ENCODE measurements at regions not wholly inside any gene's neighbourhood (a gene's known extent, or its start where the extent isn't known, plus 50 kb on each side); places are given as distances from the start of the nearest gene placed in this dataset.

DNA sequence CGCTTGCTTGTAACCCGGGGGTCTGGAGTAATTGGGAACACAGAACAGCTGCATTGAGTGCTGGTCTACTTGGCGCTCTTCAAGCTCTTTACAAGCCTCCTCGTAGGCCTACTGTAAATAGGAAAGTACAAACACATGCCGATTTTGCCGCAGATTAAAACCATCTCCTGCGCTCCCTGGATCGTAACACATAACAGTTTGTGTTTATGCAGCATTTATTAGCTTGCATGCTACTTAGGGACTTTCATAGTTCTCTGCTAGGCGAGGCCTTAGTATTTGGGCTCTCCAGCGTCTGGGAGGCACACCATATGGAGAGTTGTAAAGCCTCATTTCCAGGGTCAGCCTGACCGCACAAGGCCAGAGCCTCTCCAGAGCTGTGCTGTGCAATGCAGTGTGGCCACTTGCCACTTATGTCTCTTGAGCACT is 84.0 kb upstream of the HAAO start:
- peak overlapping the region; percentile 56 for H2AFZ ChIP-seq
- WGBS, 2 experiments (ENCODE audit: low coverage in 1 of 2, low lambda C conversion rate in 2 of 2, missing lambda C conversion rate in 2 of 2): 44% methylated on average over 11 of the region's 11 CpGs
- in situ Hi-C loops (cut with MboI): no loop called here

DNA sequence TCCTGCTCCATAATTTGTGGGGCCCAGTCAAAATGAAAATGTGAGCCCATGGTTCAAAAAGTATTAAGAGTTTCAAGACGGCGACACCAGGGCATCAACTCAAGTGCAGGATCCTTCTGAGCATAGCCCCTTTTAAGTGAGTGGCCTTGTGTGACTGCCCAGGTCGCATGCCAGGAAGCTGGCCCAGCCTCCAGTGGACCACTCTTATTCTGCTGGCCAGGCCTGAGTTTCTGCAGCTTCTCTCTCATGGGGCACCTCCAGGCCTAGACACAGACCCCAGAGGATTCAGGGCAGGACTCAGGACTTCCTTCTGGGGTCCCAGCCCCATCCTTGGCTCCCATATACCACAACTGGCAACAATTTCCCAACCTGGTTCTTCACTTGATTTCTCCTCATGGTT is 83.5 kb upstream of the HAAO start:
- DNase-seq: no peak
- Histone ChIP-seq H2AFZ (peak overlapping the region; percentile 56), H3K4me2 (ENCODE audit: unreplicated experiment) (no peak overlapping the region), H3K27ac (no peak overlapping the region), H3K4me3 (no peak overlapping the region), H3K9ac (no peak overlapping the region), H3K9me2 (ENCODE audit: insufficient read depth) (no peaks in the 10 kb centered on the region), H4K20me1 (ENCODE audit: insufficient read depth) (no peaks in the 10 kb centered on the region), H3K4me1 (ENCODE audit: insufficient read depth) (peaks cover 23% of the 10 kb centered on the region), H3K36me3 (ENCODE audit: low read depth) (no peaks in the 10 kb centered on the region), H3K27me3 (replicated peaks; ENCODE audit: insufficient read depth) (no peaks in the 10 kb centered on the region), H3F3A (ENCODE audit: insufficient read depth) (peaks cover 17% of the 10 kb centered on the region), H3K9me3 (ENCODE audit: low read depth) (no peaks in the 10 kb centered on the region), H3K79me2 (ENCODE audit: insufficient read depth) (no peaks in the 10 kb centered on the region)
- no peak for TF ChIP-seq EZH2 (IDR thresholded peaks at IDR 0.05; ENCODE audit: insufficient read depth, poor library complexity, severe bottlenecking)
- TF ChIP-seq EZH2phosphoT487 (IDR thresholded peaks at IDR 0.05; ENCODE audit: insufficient read depth, low read depth): no peak
- WGBS, 2 experiments (ENCODE audit: low coverage in 1 of 2, low lambda C conversion rate in 2 of 2, missing lambda C conversion rate in 2 of 2): 71 to 73% methylated on average over 3 of the region's 3 CpGs
- in situ Hi-C loops (cut with MboI): no loop called here

More for the DNA sequence above, 84.0 kb upstream of the HAAO start:
- Histone ChIP-seq H3K9me2 (ENCODE audit: insufficient read depth) (no peaks in the 10 kb centered on the region), H3K36me3 (ENCODE audit: low read depth) (no peaks in the 10 kb centered on the region), H3F3A (ENCODE audit: insufficient read depth) (peaks cover 19% of the 10 kb centered on the region), H3K9me3 (ENCODE audit: low read depth) (no peaks in the 10 kb centered on the region), H3K9ac (no peak overlapping the region), H3K4me3 (no peak overlapping the region), H4K20me1 (ENCODE audit: insufficient read depth) (no peaks in the 10 kb centered on the region), H3K79me2 (ENCODE audit: insufficient read depth) (no peaks in the 10 kb centered on the region), H3K4me2 (ENCODE audit: unreplicated experiment) (no peak overlapping the region), H3K4me1 (ENCODE audit: insufficient read depth) (peaks cover 24% of the 10 kb centered on the region), H3K27ac (no peak overlapping the region), H3K27me3 (replicated peaks; ENCODE audit: insufficient read depth) (no peaks in the 10 kb centered on the region)
- no peak for DNase-seq
- no peak for TF ChIP-seq EZH2phosphoT487 (IDR thresholded peaks at IDR 0.05; ENCODE audit: insufficient read depth, low read depth)
- no peak for TF ChIP-seq EZH2 (IDR thresholded peaks at IDR 0.05; ENCODE audit: insufficient read depth, poor library complexity, severe bottlenecking)

DNA sequence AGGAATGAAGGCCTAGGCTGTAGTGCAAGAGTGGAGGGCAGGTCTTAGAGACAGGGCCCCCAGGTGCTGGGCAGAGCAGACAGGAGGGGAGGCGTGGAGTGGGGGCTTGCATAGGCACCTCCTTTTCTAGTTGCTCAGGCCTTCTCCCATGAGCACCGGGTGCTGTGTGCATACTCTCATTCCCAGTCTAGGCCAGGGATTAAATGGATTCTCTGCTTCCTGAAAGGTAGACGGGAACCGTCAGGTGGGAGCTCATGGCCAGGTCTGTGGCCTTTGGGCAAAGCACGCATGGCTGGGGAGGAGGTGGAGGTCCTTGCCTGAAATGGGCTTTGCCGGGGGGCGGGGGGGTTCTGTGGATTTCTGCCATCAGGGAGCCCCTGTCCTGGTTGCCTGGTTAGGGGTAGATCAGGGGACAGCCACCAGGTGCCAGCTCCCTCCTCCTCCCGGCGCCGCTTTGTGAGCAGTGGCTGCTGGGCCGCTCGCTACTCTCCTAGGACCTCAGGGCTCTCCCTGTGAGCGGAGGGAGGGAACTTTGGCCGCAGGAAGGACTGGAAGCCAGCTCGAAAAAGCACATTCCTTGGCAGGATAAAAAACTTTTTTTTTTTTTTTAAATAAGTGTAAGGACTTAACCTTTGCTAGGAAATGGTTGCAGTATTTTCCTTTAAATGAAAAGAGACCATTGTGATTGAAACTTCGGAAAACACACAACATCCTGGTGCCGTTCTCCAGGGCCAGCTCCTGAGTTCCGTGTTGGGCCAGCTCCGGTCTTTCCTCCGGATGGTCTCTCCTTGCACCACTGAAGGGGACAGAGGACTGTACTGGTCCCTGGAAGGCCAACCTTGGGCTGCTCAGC is 82.8 kb upstream of the HAAO start:
- Histone ChIP-seq H3K4me2 (ENCODE audit: unreplicated experiment) (no peak overlapping the region), H3F3A (ENCODE audit: insufficient read depth) (peaks cover 17% of the 10 kb centered on the region), H3K4me1 (ENCODE audit: insufficient read depth) (peaks cover 23% of the 10 kb centered on the region), H3K9me3 (ENCODE audit: low read depth) (no peaks in the 10 kb centered on the region), H3K9me2 (ENCODE audit: insufficient read depth) (no peaks in the 10 kb centered on the region), H3K27me3 (replicated peaks; ENCODE audit: insufficient read depth) (no peaks in the 10 kb centered on the region), H3K79me2 (ENCODE audit: insufficient read depth) (no peaks in the 10 kb centered on the region), H2AFZ (peak overlapping the region; percentile 37), H3K4me3 (no peak overlapping the region), H3K36me3 (ENCODE audit: low read depth) (no peaks in the 10 kb centered on the region), H3K27ac (no peak overlapping the region), H3K9ac (no peak overlapping the region), H4K20me1 (ENCODE audit: insufficient read depth) (no peaks in the 10 kb centered on the region)
- 45 to 55% methylated on average over 18 to 20 of the region's 20 CpGs for WGBS, 2 experiments (ENCODE audit: low coverage in 1 of 2, low lambda C conversion rate in 2 of 2, missing lambda C conversion rate in 2 of 2)
- DNase-seq: no peak
- in situ Hi-C loops (cut with MboI): no loop called here
- TF ChIP-seq EZH2phosphoT487 (IDR thresholded peaks at IDR 0.05; ENCODE audit: insufficient read depth, low read depth) (no peak), EZH2 (IDR thresholded peaks at IDR 0.05; ENCODE audit: insufficient read depth, poor library complexity, severe bottlenecking) (no peak)

DNA sequence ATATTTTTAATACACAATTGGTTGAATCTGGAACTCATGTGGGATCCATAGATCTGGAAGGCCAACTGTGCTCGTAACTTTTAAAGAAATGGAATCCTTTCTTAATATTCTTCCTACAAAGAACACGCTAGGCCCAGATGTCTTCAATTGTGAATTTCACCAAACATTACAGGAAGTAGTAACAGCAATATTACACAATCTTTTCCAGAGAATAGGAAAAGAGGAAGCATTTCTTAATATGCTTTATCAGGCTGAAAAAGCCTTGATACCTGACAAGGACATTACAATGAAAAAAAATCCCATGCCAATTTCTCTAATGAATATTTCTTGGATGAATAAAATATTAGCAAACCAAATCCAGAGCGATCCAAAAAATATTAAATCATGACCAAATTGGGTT is 80.3 kb upstream of the HAAO start:
- H3F3A ChIP-seq (ENCODE audit: insufficient read depth): peaks cover 17% of the 10 kb centered on the region
- H3K27ac ChIP-seq: peak overlapping the region; percentile 36
- peak overlapping the region; percentile 42 for H3K4me2 ChIP-seq (ENCODE audit: unreplicated experiment)
- H4K20me1 ChIP-seq (ENCODE audit: insufficient read depth): no peaks in the 10 kb centered on the region
- H3K27me3 ChIP-seq (replicated peaks; ENCODE audit: insufficient read depth): no peaks in the 10 kb centered on the region
- H3K79me2 ChIP-seq (ENCODE audit: insufficient read depth): no peaks in the 10 kb centered on the region
- in situ Hi-C loops (cut with MboI): no loop called here
- no peak overlapping the region for H3K9ac ChIP-seq
- peaks cover 3% of the 10 kb centered on the region for H3K9me3 ChIP-seq (ENCODE audit: low read depth)
- H3K4me3 ChIP-seq: no peak overlapping the region
- H2AFZ ChIP-seq: peak overlapping the region; percentile 45; the same call in 1 of the 2 replicates
- TF ChIP-seq EZH2 (IDR thresholded peaks at IDR 0.05; ENCODE audit: insufficient read depth, poor library complexity, severe bottlenecking): no peak
- TF ChIP-seq EZH2phosphoT487 (IDR thresholded peaks at IDR 0.05; ENCODE audit: insufficient read depth, low read depth): no peak
- H3K36me3 ChIP-seq (ENCODE audit: low read depth): no peaks in the 10 kb centered on the region
- peak; percentile 73 for DNase-seq
- WGBS, 2 experiments (ENCODE audit: low coverage in 1 of 2, low lambda C conversion rate in 2 of 2, missing lambda C conversion rate in 2 of 2): 6 to 7% methylated on average over 3 of the region's 3 CpGs
- peaks cover 14% of the 10 kb centered on the region for H3K4me1 ChIP-seq (ENCODE audit: insufficient read depth)
- H3K9me2 ChIP-seq (ENCODE audit: insufficient read depth): no peaks in the 10 kb centered on the region
